Parathyroid adenoma (tissue), 2 donors: ENCODE measurements at regions not wholly inside any gene's neighbourhood (a gene's known extent, or its start where the extent isn't known, plus 50 kb on each side); places are given as distances from the start of the nearest gene placed in this dataset.

ENCODE experiments used
- H2AFZ ChIP-seq: fragments of 300-600 bp; sonication (generic); one replicate; pipeline ENCODE4 v1.7.0; 2017; ENCODE audit warnings: antibody characterized with exemption, mild to moderate bottlenecking
- H3K27ac ChIP-seq: fragments of 300-600 bp; sonication (generic); one replicate; pipeline ENCODE4 v1.7.0; 2017
- H3K27me3 ChIP-seq: fragments of 300-600 bp; sonication (generic); one replicate; pipeline ENCODE4 v1.7.0; 2017; ENCODE audit warnings: low read length; ENCODE audit not compliant: control insufficient read depth, insufficient read depth
- H3K36me3 ChIP-seq: fragments of 300-600 bp; sonication (generic); one replicate; pipeline ENCODE4 v1.7.0; 2017; ENCODE audit warnings: low read length; ENCODE audit not compliant: control insufficient read depth, insufficient read depth
- H3K4me1 ChIP-seq: fragments of 300-600 bp; sonication (generic); one replicate; pipeline ENCODE4 v1.7.0; 2017; ENCODE audit warnings: control low read depth
- H3K4me2 ChIP-seq: fragments of 300-600 bp; sonication (generic); one replicate; pipeline ENCODE4 v1.7.0; 2017; ENCODE audit warnings: low read length
- H3K4me3 ChIP-seq: fragments of 300-600 bp; sonication (generic); one replicate; pipeline ENCODE4 v1.7.0; 2017; ENCODE audit warnings: low read depth, low read length
- H3K79me2 ChIP-seq: fragments of 300-600 bp; sonication (generic); one replicate; pipeline ENCODE4 v1.7.0; 2017; ENCODE audit warnings: control low read depth
- H3K9ac ChIP-seq: fragments of 300-600 bp; sonication (generic); one replicate; pipeline ENCODE4 v1.7.0; 2017; ENCODE audit warnings: mild to moderate bottlenecking
- H3K9me3 ChIP-seq: fragments of 300-600 bp; sonication (generic); one replicate; pipeline ENCODE4 v1.7.0; 2017; ENCODE audit warnings: low read length; ENCODE audit not compliant: control insufficient read depth
- TF ChIP-seq, protein P1 (sequence below): fragments of 300-600 bp; sonication (generic); IDR thresholded peaks from one replicate; pipeline ENCODE4 v1.7.0; 2017; ENCODE audit warnings: antibody characterized with exemption, mild to moderate bottlenecking
- donor health status: primary hyperparathyroidism.

DNA sequence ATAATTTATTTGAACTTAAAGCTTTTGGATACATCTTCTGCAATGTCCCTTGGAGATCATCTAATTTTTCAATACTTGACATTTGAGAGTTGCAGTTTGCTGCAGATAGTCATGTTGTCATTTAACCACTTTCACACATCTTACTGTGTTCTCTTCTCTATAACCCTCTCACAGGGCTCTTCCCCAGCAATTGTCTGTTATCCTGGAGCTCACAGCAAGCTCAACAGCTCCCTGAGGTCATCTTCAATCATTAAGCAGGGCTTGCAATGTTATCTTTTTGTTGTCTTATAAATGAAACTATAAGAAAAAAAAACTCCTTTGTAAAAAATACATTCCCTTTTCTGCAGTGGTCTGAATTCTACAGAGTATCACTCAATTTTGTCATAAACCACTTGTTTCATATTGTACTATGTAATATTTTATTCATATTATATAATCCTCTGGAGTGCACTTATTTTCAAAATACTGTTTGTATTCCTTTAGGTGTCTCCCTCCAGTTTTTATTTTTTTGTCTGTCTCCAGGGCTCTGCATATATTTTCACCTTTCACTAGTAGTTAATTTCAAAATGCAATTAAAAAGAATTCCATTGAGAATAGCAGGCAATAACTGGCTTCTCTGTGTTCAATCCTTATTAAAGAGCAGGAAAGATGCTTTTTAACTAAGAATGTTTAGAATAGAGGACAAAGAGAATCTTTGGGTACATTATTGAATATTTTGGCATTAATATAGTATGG, 106.3 kb upstream of the ARSJ start:
- Histone ChIP-seq H3K36me3 (no peaks in the 10 kb centered on the region), H3K4me3 (no peak overlapping the region), H2AFZ (no peak overlapping the region), H3K9me3 (no peaks in the 10 kb centered on the region), H3K9ac (no peak overlapping the region), H3K27me3 (no peaks in the 10 kb centered on the region), H3K4me1 (no peaks in the 10 kb centered on the region), H3K27ac (no peak overlapping the region), H3K79me2 (no peaks in the 10 kb centered on the region), H3K4me2 (no peak overlapping the region)
- TF ChIP-seq, protein P1, sequence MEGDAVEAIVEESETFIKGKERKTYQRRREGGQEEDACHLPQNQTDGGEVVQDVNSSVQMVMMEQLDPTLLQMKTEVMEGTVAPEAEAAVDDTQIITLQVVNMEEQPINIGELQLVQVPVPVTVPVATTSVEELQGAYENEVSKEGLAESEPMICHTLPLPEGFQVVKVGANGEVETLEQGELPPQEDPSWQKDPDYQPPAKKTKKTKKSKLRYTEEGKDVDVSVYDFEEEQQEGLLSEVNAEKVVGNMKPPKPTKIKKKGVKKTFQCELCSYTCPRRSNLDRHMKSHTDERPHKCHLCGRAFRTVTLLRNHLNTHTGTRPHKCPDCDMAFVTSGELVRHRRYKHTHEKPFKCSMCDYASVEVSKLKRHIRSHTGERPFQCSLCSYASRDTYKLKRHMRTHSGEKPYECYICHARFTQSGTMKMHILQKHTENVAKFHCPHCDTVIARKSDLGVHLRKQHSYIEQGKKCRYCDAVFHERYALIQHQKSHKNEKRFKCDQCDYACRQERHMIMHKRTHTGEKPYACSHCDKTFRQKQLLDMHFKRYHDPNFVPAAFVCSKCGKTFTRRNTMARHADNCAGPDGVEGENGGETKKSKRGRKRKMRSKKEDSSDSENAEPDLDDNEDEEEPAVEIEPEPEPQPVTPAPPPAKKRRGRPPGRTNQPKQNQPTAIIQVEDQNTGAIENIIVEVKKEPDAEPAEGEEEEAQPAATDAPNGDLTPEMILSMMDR: no peak

DNA sequence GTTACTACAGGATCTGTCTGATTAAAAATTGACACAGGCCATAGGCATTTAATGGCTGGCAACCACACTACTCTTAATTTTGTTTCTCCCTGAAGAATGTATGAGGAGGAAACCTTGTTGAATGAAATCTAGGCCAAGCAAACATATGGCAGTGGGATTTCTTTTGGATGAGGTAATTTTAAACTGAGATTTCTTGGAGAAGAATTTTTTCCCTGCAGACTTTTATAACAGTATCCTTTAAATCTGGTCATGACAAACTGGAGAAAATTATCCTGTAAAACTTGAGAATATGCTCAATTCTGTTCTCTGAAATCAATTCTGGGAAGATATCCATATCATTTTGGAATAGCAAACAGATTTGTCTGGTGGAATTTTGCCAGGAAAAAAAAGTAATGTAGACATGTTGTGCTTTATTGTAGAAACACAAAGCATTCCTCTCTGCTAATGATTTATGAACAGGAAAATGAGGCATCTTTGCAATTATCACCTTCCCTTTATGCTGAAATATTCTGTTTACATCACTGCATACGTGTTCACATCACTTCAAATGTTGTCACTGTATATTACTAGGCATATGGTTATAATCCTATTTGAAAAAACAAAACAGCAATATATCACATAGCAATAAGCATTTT, 108.3 kb upstream of the ARSJ start:
- Histone ChIP-seq H3K9me3 (no peaks in the 10 kb centered on the region), H2AFZ (no peak overlapping the region), H3K9ac (no peak overlapping the region), H3K4me2 (no peak overlapping the region), H3K27me3 (no peaks in the 10 kb centered on the region), H3K4me1 (no peaks in the 10 kb centered on the region), H3K27ac (no peak overlapping the region), H3K36me3 (no peaks in the 10 kb centered on the region), H3K4me3 (no peak overlapping the region), H3K79me2 (no peaks in the 10 kb centered on the region)
- TF ChIP-seq, protein P1: no peak

DNA sequence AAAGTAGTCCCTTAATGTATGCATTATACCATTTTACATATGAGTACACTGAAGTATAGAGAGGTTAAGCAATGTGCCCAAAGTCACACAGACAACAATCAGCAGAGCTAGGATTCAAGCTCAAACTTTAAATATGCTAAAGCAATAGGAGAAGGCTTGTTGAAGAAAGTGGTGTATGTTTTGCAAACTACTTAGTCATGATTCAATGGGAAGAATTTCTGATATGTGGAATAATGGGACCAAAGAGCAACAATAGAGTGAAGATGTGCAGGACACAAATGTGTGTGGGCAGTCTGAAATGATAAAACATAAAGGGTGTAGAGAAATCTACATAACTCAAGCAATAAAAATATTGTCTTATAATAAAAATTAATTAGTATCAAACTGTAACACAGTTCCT, 109.0 kb upstream of the ARSJ start:
- Histone ChIP-seq H3K4me1 (no peaks in the 10 kb centered on the region), H3K79me2 (no peaks in the 10 kb centered on the region), H3K27ac (no peak overlapping the region), H3K36me3 (no peaks in the 10 kb centered on the region), H3K9me3 (no peaks in the 10 kb centered on the region), H3K4me2 (no peak overlapping the region), H3K27me3 (no peaks in the 10 kb centered on the region), H3K4me3 (no peak overlapping the region), H3K9ac (no peak overlapping the region), H2AFZ (no peak overlapping the region)
- TF ChIP-seq, protein P1: no peak

DNA sequence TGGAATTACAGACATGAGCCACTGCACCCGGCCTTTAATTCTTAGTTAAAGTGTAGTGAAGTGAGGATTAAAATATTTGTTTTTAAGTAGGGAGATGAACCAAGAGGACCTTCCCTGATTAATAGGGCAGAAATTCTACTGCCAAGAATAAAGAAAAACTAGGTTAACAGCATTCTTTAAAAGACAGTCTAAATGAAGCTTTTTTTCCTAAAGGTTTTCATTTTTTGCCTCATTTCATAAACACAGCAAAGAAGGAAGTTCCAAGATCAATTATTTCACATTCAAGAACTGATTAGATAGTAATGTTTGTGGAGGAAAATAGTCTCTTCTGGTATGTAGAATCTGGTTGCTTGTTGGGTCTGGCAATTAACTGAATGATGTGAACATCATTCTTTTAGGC, 112.1 kb upstream of the ARSJ start:
- Histone ChIP-seq H3K4me2 (no peak overlapping the region), H3K9ac (no peak overlapping the region), H3K9me3 (no peaks in the 10 kb centered on the region), H2AFZ (no peak overlapping the region), H3K27ac (no peak overlapping the region), H3K4me3 (no peak overlapping the region), H3K36me3 (no peaks in the 10 kb centered on the region), H3K4me1 (no peaks in the 10 kb centered on the region), H3K27me3 (no peaks in the 10 kb centered on the region), H3K79me2 (no peaks in the 10 kb centered on the region)
- TF ChIP-seq, protein P1: no peak
